Spleen (tissue), 7 donors: ENCODE measurements at regions not wholly inside any gene's neighbourhood (a gene's known extent, or its start where the extent isn't known, plus 50 kb on each side); places are given as distances from the start of the nearest gene placed in this dataset.

Source experiments
- CTCF ChIP-seq, 11 experiments: fragments of 200-600 bp in 7 of 11; fragments of 450-650 bp in 4 of 11; sonication (generic) in 4 of 11; IDR thresholded peaks in 8 of 11; conservative IDR thresholded peaks in 3 of 11; 1 replicate in 7 of 11; 2 replicates in 4 of 11; pipeline versions ENCODE4 v1.4.0 to v1.8.0; 2016 to 2021; ENCODE audit warnings: antibody characterized with exemption in 11 of 11, inconsistent platforms in 4 of 11, mild to moderate bottlenecking in 1 of 11
- POLR2A ChIP-seq, 3 donors: fragments of 450-650 bp; IDR thresholded peaks; one replicate each; pipeline ENCODE4 v1.5.1; 2017; ENCODE audit warnings: antibody characterized with exemption in 3 of 3, mild to moderate bottlenecking in 1 of 3
- donor health status: DM: no; HTN: no; CAD: no; lungs with moderate emphysema.
- donor health status: DM: no; HTN: no; CAD: no.
- donor health status: DM: no; HTN: no; CAD: no.

GRCh38 chr14:34241185-34241711 lies 220.8 kb downstream of the SPTSSA start:
- no peak for TF ChIP-seq CTCF (IDR thresholded peaks at IDR 0.05 in 8 of 11, conservative IDR thresholded peaks at IDR 0.05 in 3 of 11)
- no peak for TF ChIP-seq POLR2A (IDR thresholded peaks at IDR 0.05)
